DND-41 (cell line): ENCODE measurements at regions not wholly inside any gene's neighbourhood (a gene's known extent, or its start where the extent isn't known, plus 50 kb on each side); places are given as distances from the start of the nearest gene placed in this dataset.

Source experiments
- CTCF ChIP-seq: IDR thresholded peaks from 2 replicates; pipeline ENCODE4 v1.5.1; 2012; ENCODE audit warnings: borderline replicate concordance, low read length, moderate library complexity, mild to moderate bottlenecking; ENCODE audit not compliant: poor library complexity, severe bottlenecking; ENCODE audit errors: extremely low read depth
- EZH2 ChIP-seq: IDR thresholded peaks from 3 replicates; pipeline ENCODE4 v1.6.1; 2012; ENCODE audit warnings: borderline replicate concordance, low read depth, mild to moderate bottlenecking, moderate library complexity, low read length, inconsistent platforms; ENCODE audit not compliant: severe bottlenecking

DNA sequence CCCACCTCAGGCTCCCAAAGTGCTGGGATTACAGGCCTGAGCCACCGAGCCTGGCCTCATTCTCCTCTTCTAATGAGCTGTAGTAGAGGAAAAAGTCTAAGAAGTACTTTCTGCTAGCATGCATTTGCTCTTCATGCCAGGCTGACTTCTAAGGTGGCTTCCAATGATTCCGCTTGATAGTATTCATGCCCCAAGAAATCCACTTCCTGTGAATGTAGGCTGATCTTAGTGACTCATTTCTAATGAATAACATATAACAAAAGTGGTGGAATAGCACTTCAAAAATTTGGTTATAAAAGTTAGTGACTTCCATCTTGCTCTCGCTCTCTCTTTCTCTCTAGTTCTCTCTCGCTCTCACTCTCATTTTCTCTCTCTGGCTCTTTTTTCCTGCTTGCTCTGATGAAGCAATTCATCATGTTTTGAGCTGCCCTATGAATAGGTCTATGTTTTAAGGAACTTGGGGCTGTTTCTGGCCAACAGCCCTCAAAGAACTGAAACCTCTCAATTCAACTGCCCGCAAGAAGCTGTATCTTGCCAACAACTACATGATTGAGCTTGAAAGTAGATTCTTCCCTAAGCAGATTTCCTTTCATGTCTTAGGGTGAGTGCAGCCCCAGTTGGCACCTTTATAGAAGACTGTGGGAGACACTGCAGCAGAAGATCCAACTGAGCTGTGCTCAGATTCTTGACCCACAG lies 282.9 kb downstream of the RMST start:
- no peak for TF ChIP-seq CTCF
- TF ChIP-seq EZH2 = no peak
